Choroid plexus epithelial cell (primary cell): ENCODE measurements at regions not wholly inside any gene's neighbourhood (a gene's known extent, or its start where the extent isn't known, plus 50 kb on each side); places are given as distances from the start of the nearest gene placed in this dataset.
A peak's percentile ranks its signal among the peaks of the same experiment; 100 is the strongest.
"Not testable (repeated sequence)": the region's sequence is repeated elsewhere in the genome, so short reads cannot be mapped to it uniquely, and the experiment has no call there.

Source experiments
- DNase-seq: peaks from one replicate; pipeline ENCODE4 v3.0.0-alpha.2; 2010; ENCODE audit warnings: low read depth
- H3K4me3 ChIP-seq: 2 replicates; pipeline ENCODE4 v1.5.1; 2011; ENCODE audit warnings: low read depth, mild to moderate bottlenecking, control low read depth, low read length, moderate library complexity
- TF ChIP-seq, protein P1 (sequence below): conservative IDR thresholded peaks from 2 replicates; pipeline ENCODE4 v1.5.1; 2011; ENCODE audit warnings: low read depth, mild to moderate bottlenecking, control low read depth, inconsistent platforms, low read length, moderate library complexity

DNA sequence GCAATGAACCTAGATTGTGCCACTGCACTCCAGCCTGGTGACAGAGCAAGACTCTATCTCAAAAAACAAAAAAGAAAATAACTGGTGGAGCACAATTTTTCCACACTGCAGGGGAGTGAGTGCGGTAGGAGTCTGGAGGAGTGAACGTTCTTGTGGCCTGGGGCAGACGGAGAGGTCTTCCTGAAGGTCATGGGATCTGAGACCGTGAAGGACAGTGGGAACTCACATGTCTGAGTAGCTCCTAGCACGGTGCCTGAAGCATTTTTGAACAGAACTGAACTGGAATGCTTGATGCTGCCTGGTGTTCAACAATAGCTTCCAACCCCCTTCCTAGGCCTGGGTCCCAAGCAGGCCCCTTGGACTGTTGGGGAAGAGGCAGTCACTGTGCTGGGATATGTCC, 84.3 kb upstream of the PODXL start:
- no peak overlapping the region for H3K4me3 ChIP-seq
- TF ChIP-seq, protein P1, sequence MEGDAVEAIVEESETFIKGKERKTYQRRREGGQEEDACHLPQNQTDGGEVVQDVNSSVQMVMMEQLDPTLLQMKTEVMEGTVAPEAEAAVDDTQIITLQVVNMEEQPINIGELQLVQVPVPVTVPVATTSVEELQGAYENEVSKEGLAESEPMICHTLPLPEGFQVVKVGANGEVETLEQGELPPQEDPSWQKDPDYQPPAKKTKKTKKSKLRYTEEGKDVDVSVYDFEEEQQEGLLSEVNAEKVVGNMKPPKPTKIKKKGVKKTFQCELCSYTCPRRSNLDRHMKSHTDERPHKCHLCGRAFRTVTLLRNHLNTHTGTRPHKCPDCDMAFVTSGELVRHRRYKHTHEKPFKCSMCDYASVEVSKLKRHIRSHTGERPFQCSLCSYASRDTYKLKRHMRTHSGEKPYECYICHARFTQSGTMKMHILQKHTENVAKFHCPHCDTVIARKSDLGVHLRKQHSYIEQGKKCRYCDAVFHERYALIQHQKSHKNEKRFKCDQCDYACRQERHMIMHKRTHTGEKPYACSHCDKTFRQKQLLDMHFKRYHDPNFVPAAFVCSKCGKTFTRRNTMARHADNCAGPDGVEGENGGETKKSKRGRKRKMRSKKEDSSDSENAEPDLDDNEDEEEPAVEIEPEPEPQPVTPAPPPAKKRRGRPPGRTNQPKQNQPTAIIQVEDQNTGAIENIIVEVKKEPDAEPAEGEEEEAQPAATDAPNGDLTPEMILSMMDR: no peak
- peak; percentile 58 for DNase-seq

- TF ChIP-seq, protein P1: no peak
These were observed 82.4 kb upstream of the PODXL start for GRCh38 chr7:131638641-131639430.

DNA sequence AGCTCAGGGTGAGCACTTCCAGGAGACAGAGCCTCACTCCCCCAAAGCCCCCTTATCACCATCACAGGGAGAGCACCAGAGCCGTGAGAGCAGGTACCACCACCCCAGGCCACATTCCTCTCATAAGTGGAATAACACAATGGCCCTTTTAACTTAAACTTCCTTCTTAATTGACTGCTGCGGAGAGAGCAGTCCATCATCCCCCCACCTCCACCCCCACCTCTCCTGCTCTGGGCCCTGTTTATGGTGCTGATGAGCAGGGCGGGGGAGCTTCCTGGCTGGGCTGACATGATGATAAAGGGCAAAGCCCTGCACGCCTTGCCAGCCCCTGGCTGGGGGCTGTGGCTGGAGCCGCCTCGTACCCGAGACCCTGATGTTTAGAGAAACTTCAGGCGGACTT, 81.4 kb upstream of the PODXL start:
- no peak overlapping the region for H3K4me3 ChIP-seq
- TF ChIP-seq, protein P1: no peak
- DNase-seq: no peak

More at GRCh38 chr7:131638641-131639430, 82.4 kb upstream of the PODXL start:
- DNase-seq: no peak
- no peak overlapping the region for H3K4me3 ChIP-seq

GRCh38 chr7:131636092-131636491, 79.7 kb upstream of the PODXL start:
- no peak for DNase-seq
- H3K4me3 ChIP-seq: no peak overlapping the region
- TF ChIP-seq, protein P1: no peak

DNA sequence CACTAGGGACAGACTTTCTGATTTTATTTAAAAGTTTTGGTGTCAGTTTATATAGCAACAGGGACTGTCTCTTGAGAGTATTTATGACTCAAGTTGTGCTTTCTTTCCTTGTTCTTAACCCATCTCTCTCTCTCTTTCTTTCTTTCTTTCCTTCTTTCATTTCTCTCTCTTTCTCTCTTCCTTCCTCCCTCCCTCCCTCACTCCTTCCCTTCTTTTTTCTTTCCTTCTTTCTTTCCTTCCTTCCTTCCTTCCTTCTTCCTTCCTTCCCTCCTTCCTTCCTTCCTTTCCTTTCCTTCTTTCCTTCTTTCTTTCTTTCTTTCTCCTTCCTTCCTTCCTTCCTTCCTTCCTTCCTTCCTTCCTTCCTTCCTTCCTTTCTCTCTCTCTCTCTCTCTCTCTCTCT, 77.8 kb upstream of the PODXL start:
- not testable (repeated sequence) for H3K4me3 ChIP-seq, DNase-seq

GRCh38 chr7:131633342-131633843, 77.0 kb upstream of the PODXL start:
- H3K4me3 ChIP-seq: no peak overlapping the region
- peak; percentile 76 for DNase-seq
- TF ChIP-seq, protein P1: no peak

GRCh38 chr7:131630427-131630826, 74.0 kb upstream of the PODXL start:
- no peak overlapping the region for H3K4me3 ChIP-seq
- DNase-seq: no peak
- TF ChIP-seq, protein P1: no peak
